Parathyroid adenoma (tissue), 2 donors: ENCODE measurements at regions not wholly inside any gene's neighbourhood (a gene's known extent, or its start where the extent isn't known, plus 50 kb on each side); places are given as distances from the start of the nearest gene placed in this dataset.
"Not testable (repeated sequence)": the region's sequence is repeated elsewhere in the genome, so short reads cannot be mapped to it uniquely, and the experiment has no call there.

Source experiments
- H2AFZ ChIP-seq: fragments of 300-600 bp; sonication (generic); one replicate; pipeline ENCODE4 v1.7.0; 2017; ENCODE audit warnings: antibody characterized with exemption, mild to moderate bottlenecking
- H3K27ac ChIP-seq: fragments of 300-600 bp; sonication (generic); one replicate; pipeline ENCODE4 v1.7.0; 2017
- H3K27me3 ChIP-seq: fragments of 300-600 bp; sonication (generic); one replicate; pipeline ENCODE4 v1.7.0; 2017; ENCODE audit warnings: low read length; ENCODE audit not compliant: control insufficient read depth, insufficient read depth
- H3K36me3 ChIP-seq: fragments of 300-600 bp; sonication (generic); one replicate; pipeline ENCODE4 v1.7.0; 2017; ENCODE audit warnings: low read length; ENCODE audit not compliant: control insufficient read depth, insufficient read depth
- H3K4me1 ChIP-seq: fragments of 300-600 bp; sonication (generic); one replicate; pipeline ENCODE4 v1.7.0; 2017; ENCODE audit warnings: control low read depth
- H3K4me2 ChIP-seq: fragments of 300-600 bp; sonication (generic); one replicate; pipeline ENCODE4 v1.7.0; 2017; ENCODE audit warnings: low read length
- H3K4me3 ChIP-seq: fragments of 300-600 bp; sonication (generic); one replicate; pipeline ENCODE4 v1.7.0; 2017; ENCODE audit warnings: low read depth, low read length
- H3K79me2 ChIP-seq: fragments of 300-600 bp; sonication (generic); one replicate; pipeline ENCODE4 v1.7.0; 2017; ENCODE audit warnings: control low read depth
- H3K9ac ChIP-seq: fragments of 300-600 bp; sonication (generic); one replicate; pipeline ENCODE4 v1.7.0; 2017; ENCODE audit warnings: mild to moderate bottlenecking
- H3K9me3 ChIP-seq: fragments of 300-600 bp; sonication (generic); one replicate; pipeline ENCODE4 v1.7.0; 2017; ENCODE audit warnings: low read length; ENCODE audit not compliant: control insufficient read depth
- TF ChIP-seq, protein P1 (sequence below): fragments of 300-600 bp; sonication (generic); IDR thresholded peaks from one replicate; pipeline ENCODE4 v1.7.0; 2017; ENCODE audit warnings: antibody characterized with exemption, mild to moderate bottlenecking
- donor health status: primary hyperparathyroidism.

GRCh38 chr16:55019419-55020131, 88.9 kb downstream of the IRX5 start:
- H3K4me1 ChIP-seq: no peaks in the 10 kb centered on the region
- no peaks in the 10 kb centered on the region for H3K9me3 ChIP-seq
- TF ChIP-seq, protein P1, sequence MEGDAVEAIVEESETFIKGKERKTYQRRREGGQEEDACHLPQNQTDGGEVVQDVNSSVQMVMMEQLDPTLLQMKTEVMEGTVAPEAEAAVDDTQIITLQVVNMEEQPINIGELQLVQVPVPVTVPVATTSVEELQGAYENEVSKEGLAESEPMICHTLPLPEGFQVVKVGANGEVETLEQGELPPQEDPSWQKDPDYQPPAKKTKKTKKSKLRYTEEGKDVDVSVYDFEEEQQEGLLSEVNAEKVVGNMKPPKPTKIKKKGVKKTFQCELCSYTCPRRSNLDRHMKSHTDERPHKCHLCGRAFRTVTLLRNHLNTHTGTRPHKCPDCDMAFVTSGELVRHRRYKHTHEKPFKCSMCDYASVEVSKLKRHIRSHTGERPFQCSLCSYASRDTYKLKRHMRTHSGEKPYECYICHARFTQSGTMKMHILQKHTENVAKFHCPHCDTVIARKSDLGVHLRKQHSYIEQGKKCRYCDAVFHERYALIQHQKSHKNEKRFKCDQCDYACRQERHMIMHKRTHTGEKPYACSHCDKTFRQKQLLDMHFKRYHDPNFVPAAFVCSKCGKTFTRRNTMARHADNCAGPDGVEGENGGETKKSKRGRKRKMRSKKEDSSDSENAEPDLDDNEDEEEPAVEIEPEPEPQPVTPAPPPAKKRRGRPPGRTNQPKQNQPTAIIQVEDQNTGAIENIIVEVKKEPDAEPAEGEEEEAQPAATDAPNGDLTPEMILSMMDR: no peak
- H3K4me3 ChIP-seq: no peak overlapping the region
- H3K27me3 ChIP-seq: no peaks in the 10 kb centered on the region
- H3K36me3 ChIP-seq: no peaks in the 10 kb centered on the region
- no peak overlapping the region for H3K9ac ChIP-seq
- no peak overlapping the region for H2AFZ ChIP-seq
- no peak overlapping the region for H3K4me2 ChIP-seq
- no peak overlapping the region for H3K27ac ChIP-seq
- no peaks in the 10 kb centered on the region for H3K79me2 ChIP-seq

DNA sequence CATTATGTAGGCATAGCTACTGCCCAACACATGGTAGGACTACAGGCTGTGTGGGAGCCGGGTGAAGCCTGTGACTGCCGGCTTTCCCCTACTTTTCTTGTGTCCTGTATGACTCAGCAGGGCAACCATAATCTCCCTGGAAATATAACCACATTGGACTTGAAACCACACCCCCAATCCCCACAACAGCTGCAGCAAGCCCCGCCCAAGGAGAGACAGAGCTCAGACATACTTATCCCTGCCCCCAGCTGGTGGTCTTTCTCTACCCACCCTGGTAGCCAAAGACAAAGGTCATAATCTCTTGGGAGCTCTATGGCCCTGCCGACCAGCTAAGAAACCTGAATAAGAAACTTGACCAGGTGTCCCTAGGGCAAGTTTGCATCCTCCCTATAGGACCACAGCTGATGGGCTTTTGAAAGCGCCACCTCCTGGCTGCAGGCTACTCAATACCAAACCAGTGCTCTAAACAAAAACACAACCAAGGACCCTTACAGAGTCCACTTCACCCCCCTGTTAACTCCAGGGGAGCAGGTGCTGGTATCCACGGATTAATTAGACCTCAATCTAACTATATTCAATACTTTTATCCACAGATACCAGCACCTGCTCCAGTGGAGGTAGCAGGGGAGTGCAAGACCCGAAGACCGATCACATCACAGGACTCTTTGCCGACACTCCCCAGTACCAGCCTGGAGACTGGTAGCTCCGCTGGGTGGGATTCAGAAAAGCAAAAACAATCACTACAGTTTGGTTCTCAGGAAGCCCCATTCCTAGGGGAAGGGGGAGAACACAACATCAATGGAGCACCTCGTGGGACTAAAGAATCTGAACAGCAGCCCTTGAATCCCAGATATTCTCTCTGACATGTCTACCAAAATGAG, 91.2 kb downstream of the IRX5 start:
- TF ChIP-seq, protein P1: no peak
- H3K9ac ChIP-seq: no peak overlapping the region
- no peaks in the 10 kb centered on the region for H3K36me3 ChIP-seq
- H3K4me3 ChIP-seq: no peak overlapping the region
- no peaks in the 10 kb centered on the region for H3K4me1 ChIP-seq
- no peaks in the 10 kb centered on the region for H3K79me2 ChIP-seq
- no peaks in the 10 kb centered on the region for H3K27me3 ChIP-seq
- H3K9me3 ChIP-seq: no peaks in the 10 kb centered on the region
- no peak overlapping the region for H3K4me2 ChIP-seq
- H2AFZ ChIP-seq: no peak overlapping the region
- H3K27ac ChIP-seq: no peak overlapping the region

DNA sequence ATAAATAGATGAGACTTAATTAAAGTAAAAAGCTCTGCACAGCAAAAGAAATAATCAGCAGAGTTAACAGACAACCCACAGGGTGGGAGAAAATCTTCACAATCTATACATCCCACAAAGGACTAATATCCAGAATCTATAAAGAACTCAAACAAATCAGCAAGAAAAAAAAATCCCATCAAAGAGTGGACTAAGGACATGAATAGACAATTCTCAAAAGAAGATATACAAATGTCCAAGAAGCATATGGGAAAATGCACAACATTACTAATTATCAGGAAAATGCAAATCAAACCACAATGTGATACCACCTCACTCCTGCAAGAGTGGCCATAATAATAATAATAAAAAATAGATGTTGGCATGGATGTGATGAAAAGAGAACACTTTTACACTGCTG, 96.6 kb downstream of the IRX5 start:
- H3K4me2 ChIP-seq, H3K4me1 ChIP-seq, H3K79me2 ChIP-seq, H3K36me3 ChIP-seq, H3K27ac ChIP-seq, H3K4me3 ChIP-seq, H3K27me3 ChIP-seq, H2AFZ ChIP-seq, H3K9ac ChIP-seq, H3K9me3 ChIP-seq: not testable (repeated sequence)

- TF ChIP-seq, protein P1: no peak
- Histone ChIP-seq H3K9ac (no peak overlapping the region), H3K27me3 (no peaks in the 10 kb centered on the region), H3K4me2 (no peak overlapping the region), H3K4me3 (no peak overlapping the region), H2AFZ (no peak overlapping the region), H3K79me2 (no peaks in the 10 kb centered on the region), H3K9me3 (no peaks in the 10 kb centered on the region), H3K4me1 (no peaks in the 10 kb centered on the region), H3K36me3 (no peaks in the 10 kb centered on the region), H3K27ac (no peak overlapping the region)
Measured at GRCh38 chr16:55029509-55029908, 98.8 kb downstream of the IRX5 start.

- no peaks in the 10 kb centered on the region for H3K27me3 ChIP-seq
- no peak overlapping the region for H3K9ac ChIP-seq
Measured at GRCh38 chr16:55030944-55031343, 100.3 kb downstream of the IRX5 start.

More at GRCh38 chr16:55030944-55031343, 100.3 kb downstream of the IRX5 start:
- Histone ChIP-seq H3K9me3 (no peaks in the 10 kb centered on the region), H3K4me1 (no peaks in the 10 kb centered on the region), H2AFZ (no peak overlapping the region), H3K4me3 (no peak overlapping the region), H3K36me3 (no peaks in the 10 kb centered on the region), H3K79me2 (no peaks in the 10 kb centered on the region), H3K27ac (no peak overlapping the region), H3K4me2 (no peak overlapping the region)
- TF ChIP-seq, protein P1: no peak
